Gastroesophageal sphincter (tissue), 4 donors: ENCODE measurements at regions not wholly inside any gene's neighbourhood (a gene's known extent, or its start where the extent isn't known, plus 50 kb on each side); places are given as distances from the start of the nearest gene placed in this dataset.

Experiments used
- ATAC-seq: fragments of 150-250 bp; one replicate; pipeline ENCODE4 v1.9.1; 2016; ENCODE audit warnings: mild to moderate bottlenecking, moderate library complexity
- H3K27ac ChIP-seq, 4 donors: fragments of 200-600 bp; sonication (generic) in 3 of 4; 1 replicate in 3 of 4; 2 replicates in 1 of 4; pipeline ENCODE4 v1.5.1; 2016 to 2019
- H3K27me3 ChIP-seq: fragments of 200-600 bp; sonication (generic); one replicate; pipeline ENCODE4 v1.5.1; 2019
- H3K36me3 ChIP-seq, 2 donors: fragments of 200-600 bp; sonication (generic); one replicate each; pipeline ENCODE4 v1.5.1; 2019; ENCODE audit warnings: control low read depth in 1 of 2
- H3K4me1 ChIP-seq, 3 donors: fragments of 200-600 bp; sonication (generic); 1 replicate in 2 of 3; 2 replicates in 1 of 3; pipeline ENCODE4 v1.5.1; 2016 to 2019; ENCODE audit warnings: control low read depth in 2 of 3
- H3K4me3 ChIP-seq, 2 donors: fragments of 200-600 bp; sonication (generic); one replicate each; pipeline ENCODE4 v1.5.1; 2019; ENCODE audit warnings: mild to moderate bottlenecking in 1 of 2, moderate library complexity in 1 of 2
- H3K9me3 ChIP-seq, 3 donors: fragments of 200-600 bp; sonication (generic); one replicate each; pipeline ENCODE4 v1.5.1; 2017 to 2019; ENCODE audit warnings: control low read depth in 2 of 3
- EP300 ChIP-seq: sonication (generic); formaldehyde crosslinking; IDR thresholded peaks from one replicate; pipeline ENCODE4 v1.6.1; 2017; ENCODE audit warnings: antibody characterized with exemption, mild to moderate bottlenecking
- POLR2A ChIP-seq, 2 donors: fragments of 450-650 bp; IDR thresholded peaks; one replicate each; pipeline ENCODE4 v1.6.1; 2017; ENCODE audit warnings: antibody characterized with exemption in 2 of 2, mild to moderate bottlenecking in 2 of 2, moderate library complexity in 1 of 2
- POLR2AphosphoS5 ChIP-seq: sonication (generic); formaldehyde crosslinking; IDR thresholded peaks from one replicate; pipeline ENCODE4 v1.6.1; 2017; ENCODE audit warnings: antibody characterized with exemption
- WGBS, 2 donors: methylation state at CpG; one replicate each; pipeline ENCODE4 v1.1.5; 2018; ENCODE audit warnings: low coverage in 1 of 2; 5-methylcytosine and 5-hydroxymethylcytosine counted together
- small RNA-seq, 4 donors: library from RNA; depleted of rRNA; stranded (forward); fragments of <200 nt; gene quantifications; one replicate each; pipeline ENCODE3, GENCODE V24; 2016
- TF ChIP-seq, protein P1 (sequence below), 4 experiments: fragments of 200-600 bp in 2 of 4; fragments of 450-650 bp in 2 of 4; sonication (generic) in 1 of 4; IDR thresholded peaks; one replicate each; pipeline ENCODE4 v1.5.1; 2017 to 2019; ENCODE audit warnings: antibody characterized with exemption in 4 of 4, mild to moderate bottlenecking in 2 of 4, moderate library complexity in 2 of 4

- 88 to 90% methylated on average over 3 of the region's 3 CpGs for WGBS, 2 donors
- ATAC-seq = no peak
- H3K4me3 ChIP-seq = no peak overlapping the region
These were observed 54.7 kb upstream of the ETAA1 start for GRCh38 chr2:67342394-67342793.

GRCh38 chr2:67346718-67347407, 50.3 kb upstream of the ETAA1 start:
- ATAC-seq = no peak

More at GRCh38 chr2:67342394-67342793, 54.7 kb upstream of the ETAA1 start:
- TF ChIP-seq POLR2A (IDR thresholded peaks at IDR 0.05) (no peak), EP300 (no peak), POLR2AphosphoS5 (no peak)
- TF ChIP-seq, protein P1, sequence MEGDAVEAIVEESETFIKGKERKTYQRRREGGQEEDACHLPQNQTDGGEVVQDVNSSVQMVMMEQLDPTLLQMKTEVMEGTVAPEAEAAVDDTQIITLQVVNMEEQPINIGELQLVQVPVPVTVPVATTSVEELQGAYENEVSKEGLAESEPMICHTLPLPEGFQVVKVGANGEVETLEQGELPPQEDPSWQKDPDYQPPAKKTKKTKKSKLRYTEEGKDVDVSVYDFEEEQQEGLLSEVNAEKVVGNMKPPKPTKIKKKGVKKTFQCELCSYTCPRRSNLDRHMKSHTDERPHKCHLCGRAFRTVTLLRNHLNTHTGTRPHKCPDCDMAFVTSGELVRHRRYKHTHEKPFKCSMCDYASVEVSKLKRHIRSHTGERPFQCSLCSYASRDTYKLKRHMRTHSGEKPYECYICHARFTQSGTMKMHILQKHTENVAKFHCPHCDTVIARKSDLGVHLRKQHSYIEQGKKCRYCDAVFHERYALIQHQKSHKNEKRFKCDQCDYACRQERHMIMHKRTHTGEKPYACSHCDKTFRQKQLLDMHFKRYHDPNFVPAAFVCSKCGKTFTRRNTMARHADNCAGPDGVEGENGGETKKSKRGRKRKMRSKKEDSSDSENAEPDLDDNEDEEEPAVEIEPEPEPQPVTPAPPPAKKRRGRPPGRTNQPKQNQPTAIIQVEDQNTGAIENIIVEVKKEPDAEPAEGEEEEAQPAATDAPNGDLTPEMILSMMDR (IDR thresholded peaks at IDR 0.05) = no peak
- H3K36me3 ChIP-seq = no peaks in the 10 kb centered on the region
- H3K4me1 ChIP-seq = peaks cover 0 to 7% (median 0%) of the 10 kb centered on the region in 3 donors
- H3K27me3 ChIP-seq = no peaks in the 10 kb centered on the region
- H3K9me3 ChIP-seq = no peaks in the 10 kb centered on the region
- H3K27ac ChIP-seq = no peak overlapping the region

More at GRCh38 chr2:67346718-67347407, 50.3 kb upstream of the ETAA1 start:
- no peaks in the 10 kb centered on the region for H3K27me3 ChIP-seq
- no peaks in the 10 kb centered on the region for H3K36me3 ChIP-seq
- TF ChIP-seq POLR2AphosphoS5 (no peak), EP300 (no peak), POLR2A (IDR thresholded peaks at IDR 0.05) (no peak)
- TF ChIP-seq, protein P1 (IDR thresholded peaks at IDR 0.05) = no peak
- no peak overlapping the region for H3K4me3 ChIP-seq
- H3K4me1 ChIP-seq = no peaks in the 10 kb centered on the region
- H3K9me3 ChIP-seq = no peaks in the 10 kb centered on the region
- H3K27ac ChIP-seq = no peak overlapping the region
- 63% methylated on average over 4 of the region's 4 CpGs for WGBS, 2 donors

Small RNA genes lying in the stretch of these regions (small RNA-seq; reads per million reads assigned to genes)
- gene AC009474.2 = 0 reads per million in 4 donors
